ENCODE measurements at regions not wholly inside any gene's neighbourhood (a gene's known extent, or its start where the extent isn't known, plus 50 kb on each side); places are given as distances from the start of the nearest gene placed in this dataset.
"Not testable (repeated sequence)": the region's sequence is repeated elsewhere in the genome, so short reads cannot be mapped to it uniquely, and the experiment has no call there.

DNA sequence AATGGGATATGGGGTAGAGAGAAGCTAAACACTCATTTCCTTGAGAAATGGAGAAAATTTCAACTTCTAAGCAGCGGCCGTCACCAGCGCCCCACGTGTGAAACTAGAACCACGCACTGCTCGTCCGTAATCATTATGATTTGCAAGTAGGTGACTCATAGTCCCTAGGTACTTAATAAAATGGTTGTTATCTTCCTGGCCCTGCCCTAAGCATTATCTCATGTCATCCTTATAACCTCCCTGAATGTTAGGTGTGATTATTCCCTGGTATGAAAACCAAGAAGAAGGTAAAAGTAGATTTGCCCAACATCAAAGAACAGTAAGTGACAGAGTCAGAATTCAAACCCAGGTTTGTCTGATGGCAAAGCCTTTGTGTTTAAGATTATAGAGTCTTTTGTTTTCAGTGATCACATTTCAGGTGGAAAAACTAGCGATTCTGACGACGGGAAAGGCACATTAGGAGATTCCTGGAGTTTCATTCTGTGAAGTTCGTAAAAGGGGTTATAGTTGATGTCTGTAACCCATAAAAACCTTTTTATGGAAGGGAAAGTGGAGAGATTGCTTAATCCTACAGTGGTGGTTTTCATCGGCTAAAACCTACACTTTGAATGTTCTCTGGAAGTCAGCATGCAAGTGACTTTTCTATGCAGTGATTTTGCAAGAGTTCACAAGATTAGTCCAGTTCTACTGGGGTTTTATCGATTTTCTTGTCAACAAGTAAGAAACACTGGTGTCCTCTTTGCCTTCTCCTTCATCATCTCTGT is 202.9 kb upstream of the WWC1 start:
- no peak for DNase-seq

DNA sequence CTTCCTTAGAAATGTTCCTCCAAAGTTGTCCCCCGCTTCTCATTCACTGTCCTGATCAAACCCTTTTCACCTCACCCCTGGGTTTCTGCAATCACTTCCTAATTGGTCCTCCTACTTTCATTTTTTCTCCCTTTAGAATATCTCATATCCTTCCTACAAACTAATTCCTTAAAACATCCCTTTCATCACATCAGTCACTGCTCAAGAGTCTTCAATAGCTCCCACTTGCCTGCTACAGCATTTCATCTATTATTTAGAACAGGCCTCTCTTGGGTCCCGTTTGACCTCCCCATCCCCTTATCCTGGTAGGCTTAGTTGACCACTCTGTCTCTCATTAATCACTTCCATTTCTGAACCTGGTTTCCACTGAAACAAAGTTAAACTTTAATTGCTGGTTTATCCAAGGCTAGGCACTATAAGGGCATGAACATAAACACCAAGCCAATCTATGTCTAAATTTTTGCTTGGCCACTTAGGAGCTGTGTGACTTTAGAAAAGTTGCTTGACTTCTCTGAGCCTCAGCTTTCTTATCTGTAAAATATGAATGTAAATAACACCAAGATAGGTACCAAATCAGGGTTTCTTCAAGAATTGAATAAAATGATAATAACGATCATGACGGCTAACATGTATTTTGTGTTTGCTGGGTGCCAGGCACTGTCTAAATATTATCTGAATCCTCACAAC is 202.1 kb upstream of the WWC1 start:
- no peak for DNase-seq

DNA sequence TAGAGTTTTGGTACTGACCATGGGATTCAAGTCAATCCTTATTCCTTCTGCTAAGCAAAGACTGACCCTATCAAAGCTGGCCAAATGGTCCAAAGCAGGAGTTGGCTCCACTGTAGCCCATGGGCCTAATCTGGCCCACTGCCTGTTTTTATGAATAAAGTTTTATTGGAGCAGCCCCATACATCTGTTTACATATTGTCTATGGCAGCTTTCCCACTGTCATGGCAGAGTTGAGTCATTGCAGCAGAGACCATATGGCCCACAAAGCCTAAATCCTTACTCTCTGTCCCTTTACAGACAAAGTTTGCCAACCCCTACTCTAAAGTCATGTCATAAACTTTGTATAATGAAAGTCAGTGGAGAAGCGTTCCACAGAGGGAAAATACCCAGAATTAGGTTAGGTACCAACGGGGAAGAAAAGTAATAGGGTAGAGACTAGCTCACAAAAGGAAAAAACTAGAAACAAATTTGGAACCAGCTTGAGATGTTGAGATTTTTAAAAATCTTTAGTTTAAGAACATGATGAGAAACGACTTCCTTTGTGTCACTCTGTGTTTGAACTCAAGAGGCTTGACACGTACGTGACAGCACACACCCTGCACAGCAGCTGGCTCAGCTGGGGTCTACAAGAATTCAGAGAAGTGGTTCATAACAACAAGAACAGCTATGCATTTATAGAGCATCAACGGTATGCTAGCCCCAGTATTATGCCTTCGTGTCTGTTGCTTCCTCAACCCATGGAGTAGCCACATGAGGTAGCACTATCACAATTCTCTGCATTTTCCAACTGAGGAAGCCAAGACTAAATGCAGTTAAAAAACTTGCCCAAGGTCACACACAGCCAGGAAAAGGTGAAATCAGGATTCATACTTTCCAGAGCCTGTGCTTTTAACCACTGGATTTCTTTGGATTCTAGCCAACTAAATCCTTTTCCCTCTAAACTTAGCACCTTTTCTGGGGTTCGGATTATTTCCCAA is 198.9 kb upstream of the WWC1 start:
- DNase-seq = no peak

DNA sequence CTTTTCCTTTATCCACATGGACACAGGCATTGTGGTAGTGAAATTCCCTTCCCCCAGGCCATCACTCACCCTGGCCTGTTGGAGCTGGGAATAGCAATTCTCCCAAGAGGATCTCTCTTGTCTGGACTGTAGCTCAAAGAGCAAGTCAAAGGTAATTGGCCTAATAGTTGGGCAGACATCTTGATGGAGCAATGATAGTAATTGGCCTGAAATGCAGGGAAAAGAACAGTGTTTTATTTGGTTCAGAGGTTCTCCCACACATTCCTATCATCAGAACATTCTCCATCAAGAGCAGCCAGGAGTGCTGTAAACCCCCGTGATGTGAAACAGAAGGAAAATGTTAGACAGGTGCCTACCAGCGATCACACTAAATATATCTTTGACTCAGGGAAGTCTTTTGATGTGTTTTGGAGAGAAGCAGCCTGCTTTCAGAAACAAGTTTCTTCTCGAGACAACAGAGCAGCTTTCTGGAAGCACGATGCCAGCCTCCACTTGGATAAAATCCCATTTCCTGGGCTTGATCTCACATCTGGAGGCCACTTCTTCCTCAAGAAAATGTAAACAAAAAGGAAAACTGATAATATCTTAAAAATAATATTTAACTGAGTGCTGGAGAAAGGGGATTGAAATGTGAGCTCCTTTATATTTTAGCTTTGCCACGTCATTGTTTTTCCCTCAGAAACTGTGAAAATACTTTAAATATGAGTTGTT is 198.1 kb upstream of the WWC1 start:
- no peak for DNase-seq

DNA sequence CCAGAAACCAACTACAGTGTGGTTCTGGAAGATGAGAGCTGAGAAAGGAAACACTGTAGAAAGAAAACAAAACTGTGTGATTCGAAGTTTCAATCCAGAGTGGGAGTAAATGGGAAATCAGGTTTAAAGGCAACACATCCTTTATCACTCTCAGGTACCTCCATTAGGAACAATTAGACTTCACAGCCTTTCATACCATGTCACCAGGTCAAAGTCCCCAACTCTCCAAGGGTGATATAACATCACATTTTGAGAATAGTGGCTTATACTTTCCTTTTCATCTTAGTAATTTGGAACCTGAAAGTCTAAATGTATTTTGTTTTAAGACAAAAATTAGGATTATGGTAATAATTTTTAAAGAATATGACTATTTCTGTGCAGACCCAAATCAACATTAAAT is 194.9 kb upstream of the WWC1 start:
- no peak for DNase-seq

DNA sequence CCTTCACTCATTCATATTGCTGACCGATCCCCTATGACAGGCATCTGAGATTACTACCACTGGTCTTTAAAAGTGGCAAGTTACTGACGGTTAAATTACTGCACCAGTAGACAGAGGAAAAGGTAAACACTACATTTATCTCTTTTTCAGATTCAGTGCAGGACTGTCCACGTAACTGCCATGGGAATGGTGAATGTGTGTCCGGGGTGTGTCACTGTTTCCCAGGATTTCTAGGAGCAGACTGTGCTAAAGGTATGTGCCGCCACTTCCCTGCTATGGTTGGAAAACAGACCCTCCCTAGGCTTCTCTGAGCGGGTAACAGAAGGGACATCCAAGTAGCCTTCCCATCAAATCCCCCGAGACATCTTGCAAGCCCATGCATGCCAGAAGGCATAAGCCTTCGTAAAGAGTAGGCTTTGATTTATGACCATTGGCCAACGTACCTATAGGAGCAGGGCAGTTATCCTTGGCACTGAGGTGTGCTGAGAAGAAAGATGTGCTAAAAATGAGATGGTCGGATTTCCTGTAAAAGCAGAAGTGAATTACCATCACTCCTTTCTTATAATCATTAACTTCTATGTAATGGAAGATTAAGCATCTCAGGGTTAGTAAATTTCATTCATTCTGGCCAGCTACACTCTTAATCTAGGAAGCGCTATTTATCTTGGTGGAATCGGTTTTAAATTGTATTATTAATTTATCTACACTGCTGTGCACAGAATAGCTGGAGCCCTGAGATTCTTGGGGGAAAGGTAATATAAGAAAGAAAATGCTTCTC is 193.4 kb upstream of the WWC1 start:
- DNase-seq = no peak

DNA sequence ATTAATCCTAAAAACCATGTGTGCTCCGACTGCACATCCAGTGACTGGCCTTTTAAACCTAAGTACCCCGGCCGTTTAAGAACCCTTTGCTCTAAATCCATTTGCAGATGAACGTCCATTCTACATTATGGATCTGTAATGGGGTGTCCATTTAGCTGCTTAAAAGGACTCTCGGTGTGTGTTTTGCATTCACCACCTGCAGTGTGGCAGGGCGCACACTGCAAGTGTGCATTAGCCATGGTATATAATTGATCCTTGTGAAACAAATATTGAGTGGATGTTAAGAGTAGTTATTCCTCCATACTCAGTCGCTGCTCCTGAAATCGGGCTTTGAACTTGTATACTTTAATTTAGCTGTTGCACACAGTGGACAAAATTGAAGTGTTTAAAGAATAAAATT is 190.1 kb upstream of the WWC1 start:
- no peak for DNase-seq

DNA sequence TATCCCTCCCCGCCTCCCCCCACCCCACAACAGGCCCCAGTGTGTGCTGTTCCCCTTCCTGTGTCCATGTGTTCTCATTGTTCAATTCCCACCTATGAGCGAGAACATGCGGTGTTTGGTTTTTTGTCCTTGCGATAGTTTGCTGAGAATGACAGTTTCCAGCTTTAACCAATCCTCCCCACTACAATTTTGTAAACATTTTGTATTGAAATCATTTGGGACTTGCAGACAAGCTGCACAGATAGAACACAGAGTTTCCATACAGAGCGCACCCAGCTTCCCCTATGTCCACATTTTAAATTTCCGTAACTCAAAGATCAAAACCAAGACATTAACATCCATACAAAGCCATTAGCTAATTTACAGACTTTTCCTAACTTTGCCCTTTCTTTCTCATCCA is 188.4 kb upstream of the WWC1 start:
- not testable (repeated sequence) for DNase-seq

DNA sequence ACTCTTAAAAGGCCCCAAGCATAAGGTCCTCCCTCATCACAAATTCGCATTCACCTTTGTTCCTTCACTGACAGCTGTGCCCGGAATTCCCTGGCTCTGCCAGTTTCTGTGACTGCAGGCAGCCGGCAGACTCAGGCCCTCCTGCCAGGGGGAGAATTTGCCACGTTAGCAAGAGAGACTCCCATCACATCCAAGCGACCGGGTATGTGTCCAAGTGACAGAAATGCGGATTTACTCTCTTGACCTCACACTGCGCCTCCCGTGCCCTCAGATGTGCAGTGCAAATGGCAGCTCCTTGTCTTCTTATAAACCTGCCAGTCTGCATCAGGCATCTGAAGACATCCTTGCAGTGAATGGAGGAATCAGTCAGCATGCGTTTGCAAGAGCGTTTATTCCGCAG is 187.1 kb upstream of the WWC1 start:
- DNase-seq = no peak

DNA sequence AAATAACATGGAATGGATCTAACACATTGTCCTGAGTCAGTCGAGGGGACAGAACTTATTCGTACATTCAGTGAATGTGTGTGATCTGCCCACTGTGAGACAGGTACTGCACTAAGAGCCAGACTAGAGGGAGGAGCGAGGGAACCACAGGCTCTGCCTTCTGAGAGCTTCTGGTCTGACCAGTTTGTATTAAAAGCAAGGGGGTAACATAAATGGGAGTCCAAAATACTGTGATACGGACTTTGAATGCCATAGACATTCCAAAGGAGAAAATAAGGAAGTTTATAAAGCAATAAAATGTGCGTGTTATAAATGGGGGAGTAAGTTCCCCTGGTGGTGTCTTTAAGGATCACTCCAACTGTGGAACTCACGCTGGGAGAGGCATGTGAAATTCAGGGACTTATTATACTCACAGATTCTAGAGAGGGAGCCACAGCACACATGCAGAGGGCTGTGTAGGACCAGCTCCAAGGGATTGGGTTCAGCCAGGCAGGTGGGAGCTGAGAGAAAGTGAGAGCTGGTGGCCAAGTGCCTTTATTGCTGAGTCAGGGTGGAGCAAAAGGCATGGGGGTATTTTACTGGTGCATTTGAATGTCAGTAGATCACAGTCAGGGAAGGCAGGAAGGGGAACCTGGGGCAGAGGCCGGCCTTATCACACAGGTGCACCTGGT is 186.5 kb upstream of the WWC1 start:
- no peak for DNase-seq

DNA sequence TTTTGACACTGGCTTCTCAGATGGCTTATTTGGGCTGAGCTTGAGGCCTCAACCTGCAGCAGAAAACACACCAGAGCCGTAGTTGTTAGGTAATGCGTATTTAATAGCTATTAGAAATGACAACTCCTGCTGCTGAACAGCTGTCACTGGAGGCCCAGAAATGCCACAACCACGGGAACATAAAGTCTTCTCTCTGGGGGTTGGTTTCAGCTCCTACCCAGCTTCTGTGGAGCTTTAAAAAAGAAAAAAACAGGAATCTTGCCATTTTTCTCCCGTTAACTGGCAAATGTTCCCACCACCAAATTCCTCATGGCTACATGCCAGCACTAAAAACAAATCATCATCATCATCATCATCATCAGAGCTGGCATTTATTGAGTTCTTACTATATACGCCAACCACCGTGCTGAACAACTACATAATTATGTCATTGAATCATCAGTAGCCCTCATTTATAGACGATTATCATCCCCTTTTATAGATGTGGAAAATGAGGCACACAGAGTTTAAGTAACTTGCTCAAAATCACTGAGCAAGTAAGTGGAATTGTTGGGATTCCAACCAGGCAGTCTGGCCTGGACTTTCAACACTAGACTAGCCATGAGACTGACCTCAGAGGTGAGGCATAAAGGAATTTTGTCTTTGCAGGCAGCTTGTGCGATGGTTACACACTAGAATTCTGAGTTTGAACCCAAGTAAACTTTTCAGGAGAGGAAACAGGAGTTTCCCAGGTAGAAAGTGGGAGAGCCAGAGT is 185.3 kb upstream of the WWC1 start:
- no peak for DNase-seq

DNA sequence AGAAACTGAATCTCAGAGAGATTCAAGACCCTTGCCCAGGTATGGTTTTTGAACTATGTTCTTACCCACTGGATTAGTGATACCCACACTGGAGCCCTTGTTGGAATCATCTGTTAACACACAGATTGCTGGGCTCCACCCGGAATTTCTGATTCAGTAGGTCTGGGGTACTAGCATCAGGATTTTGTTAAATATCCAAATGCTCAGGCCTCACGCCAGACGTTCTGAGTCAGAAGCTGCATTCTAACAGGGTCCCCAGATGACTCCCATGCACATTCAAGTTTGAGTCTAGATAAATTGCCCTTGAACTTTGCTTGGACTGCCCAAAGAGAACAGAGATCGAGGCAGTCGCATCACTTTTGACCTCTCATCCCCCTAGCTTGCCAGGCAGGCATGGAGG is 182.0 kb upstream of the WWC1 start:
- DNase-seq = no peak

DNA sequence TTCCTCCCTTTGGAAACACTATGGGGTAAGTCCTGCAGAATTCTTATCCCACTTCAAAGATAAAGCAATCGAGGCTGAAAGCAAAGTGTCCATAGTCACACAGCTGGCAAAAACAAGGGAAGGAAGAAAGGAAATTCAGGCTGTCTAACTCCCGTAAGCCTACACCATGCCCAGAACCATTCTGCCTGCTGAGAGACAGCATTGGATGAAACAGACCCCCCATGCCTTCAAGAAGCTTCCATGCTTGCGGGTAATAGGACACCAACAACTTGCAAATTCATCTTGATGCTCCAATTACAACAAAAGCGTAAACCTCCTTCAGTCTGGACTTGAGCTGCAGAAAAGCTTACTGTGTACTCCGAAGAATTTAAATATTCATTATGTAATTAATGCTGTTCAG is 181.1 kb upstream of the WWC1 start:
- no peak for DNase-seq

DNA sequence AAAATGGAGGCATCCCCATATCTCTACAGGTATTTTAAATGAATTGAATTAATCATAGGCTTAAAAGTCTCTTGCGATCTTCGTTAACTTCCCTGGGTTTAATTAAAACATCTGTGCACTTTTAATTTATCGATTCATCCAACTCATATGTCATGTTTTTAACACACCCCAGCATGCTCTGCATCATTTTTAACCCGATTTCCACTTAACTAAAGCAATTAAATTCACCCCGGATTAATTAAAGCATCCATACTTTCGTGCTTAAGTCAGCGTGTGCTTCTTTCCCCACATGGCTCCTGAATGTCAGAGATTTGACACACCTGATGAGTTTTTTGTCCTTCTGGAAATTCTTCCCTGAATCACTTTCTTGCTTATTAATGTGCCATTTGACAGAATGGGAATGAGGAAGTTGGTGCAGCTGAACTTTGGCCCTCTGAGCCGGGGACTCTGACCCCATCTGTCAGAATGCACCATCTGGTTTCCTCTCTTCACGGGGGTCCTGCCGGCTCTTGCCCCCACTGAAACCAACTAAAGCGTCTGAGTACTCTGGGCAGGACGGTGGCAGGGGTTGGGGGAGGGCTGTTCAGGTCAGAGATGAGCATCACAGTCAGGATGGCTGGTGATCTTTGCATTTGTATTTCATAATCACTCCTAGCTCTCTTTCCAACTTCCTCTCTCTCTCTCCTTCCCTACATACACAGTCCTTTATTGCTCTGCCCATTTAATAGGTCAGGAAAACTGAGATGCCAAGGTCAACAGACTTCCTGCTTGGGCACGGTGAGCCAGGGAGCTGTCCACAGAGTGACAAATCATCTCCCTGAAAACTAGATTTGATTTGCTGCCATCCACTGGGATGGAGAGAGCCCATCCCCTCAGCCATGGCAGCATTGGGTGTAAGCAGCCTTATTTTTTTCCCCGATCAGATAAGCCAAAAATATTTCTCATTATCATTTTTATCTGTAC is 180.3 kb upstream of the WWC1 start:
- DNase-seq = no peak

DNA sequence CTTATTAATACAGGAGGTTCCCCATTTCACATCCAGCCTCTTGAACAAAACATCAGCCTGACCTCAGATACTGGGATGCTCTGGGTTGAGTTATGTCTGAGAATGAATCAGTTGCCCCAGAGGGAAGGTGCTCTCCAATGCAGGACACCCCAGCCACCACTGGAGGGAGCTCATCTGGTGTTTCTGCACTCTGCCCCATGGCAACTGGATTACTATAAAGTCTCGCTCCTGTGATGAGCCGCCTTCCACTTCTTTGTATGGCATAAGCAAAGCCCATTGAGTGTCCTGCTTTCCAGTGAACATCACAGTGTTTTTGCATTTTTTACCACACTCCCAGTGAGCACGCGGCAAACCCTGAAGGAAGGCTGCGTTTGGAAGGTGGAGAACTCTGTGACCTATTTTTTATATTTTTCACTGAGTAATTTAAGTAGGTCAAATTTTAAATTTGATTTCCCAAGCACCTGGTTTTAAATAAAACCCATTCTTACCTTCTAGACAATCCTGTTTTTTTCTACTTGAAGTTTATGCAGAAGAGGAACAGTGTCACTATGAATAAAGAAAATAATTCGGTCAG is 176.9 kb upstream of the WWC1 start:
- DNase-seq = no peak

DNA sequence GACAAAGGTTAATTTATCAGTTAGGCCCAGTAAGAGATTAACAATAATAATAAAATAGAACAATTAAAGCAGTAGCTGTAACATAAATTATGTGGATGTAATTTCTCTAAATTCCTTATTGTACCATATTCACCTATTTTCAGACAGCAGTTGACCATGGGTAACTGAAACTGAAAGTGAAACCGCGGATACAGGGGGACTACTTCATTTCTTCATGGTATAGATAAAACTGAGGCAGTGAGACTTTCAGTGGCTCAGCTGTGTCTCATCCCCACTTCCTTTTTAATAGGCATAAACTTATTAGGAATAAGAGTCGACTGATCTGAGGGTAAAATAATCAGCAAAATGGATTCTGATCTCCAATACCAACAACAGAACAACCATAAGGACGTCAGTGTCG is 174.0 kb upstream of the WWC1 start:
- no peak for DNase-seq

DNA sequence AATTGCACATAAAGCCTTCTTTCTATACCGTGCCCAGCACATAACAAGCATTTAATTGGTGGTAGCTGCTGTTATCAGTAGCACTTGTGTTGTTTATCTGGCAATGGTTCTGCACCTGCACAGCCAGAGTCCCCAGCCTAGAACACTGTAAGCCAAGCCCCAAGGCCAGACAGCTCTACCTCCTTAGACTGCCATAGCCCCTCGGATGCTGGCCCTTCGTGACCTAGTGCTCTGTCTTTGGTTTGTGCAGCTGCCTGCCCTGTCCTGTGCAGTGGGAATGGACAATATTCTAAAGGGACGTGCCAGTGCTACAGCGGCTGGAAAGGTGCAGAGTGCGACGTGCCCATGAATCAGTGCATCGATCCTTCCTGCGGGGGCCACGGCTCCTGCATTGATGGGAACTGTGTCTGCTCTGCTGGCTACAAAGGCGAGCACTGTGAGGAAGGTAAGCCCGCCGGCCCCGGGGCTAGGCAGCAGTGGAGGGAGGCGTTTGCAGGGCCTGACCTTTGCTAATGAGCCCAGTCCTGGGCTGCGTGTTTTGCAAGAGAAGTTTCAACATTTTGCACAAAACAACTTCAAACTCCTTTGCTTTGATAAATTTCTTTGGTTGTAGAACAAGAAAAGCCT is 173.3 kb upstream of the WWC1 start:
- no peak for DNase-seq

DNA sequence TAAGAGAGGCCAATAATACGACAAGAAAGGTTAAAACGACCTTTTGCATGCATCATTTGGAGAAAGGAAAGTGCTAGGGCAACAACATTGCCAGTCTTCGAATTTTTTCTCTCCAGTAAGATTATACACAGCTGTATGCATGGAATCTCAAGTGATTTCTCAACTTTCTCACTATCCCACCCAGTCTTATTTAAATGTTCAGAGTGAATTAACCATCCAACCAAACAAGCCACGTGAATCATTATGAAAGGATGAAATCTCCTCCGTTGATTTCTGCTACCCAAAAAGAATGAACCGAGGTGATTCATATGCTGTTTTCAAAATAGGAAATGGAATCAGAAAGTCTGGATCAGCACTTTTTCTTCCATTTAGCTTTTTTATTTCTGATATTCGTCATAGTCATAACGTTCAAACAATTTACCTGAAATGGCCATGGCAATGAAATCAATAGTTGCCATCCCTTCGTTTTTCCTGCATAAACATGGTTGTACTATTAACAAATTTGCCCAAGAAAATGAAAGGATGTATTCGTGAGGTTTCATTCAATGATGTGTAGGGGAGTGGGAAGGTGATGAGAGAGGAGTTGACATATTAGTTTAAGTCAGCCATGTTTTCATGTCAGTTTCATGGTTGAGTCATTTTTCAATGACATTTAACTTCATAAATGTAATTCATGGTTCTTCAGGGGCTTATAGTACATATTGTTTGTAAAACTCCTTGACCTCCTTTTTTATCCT is 170.9 kb upstream of the WWC1 start:
- no peak for DNase-seq
